Heart right ventricle (tissue), 16 donors: ENCODE measurements at regions not wholly inside any gene's neighbourhood (a gene's known extent, or its start where the extent isn't known, plus 50 kb on each side); places are given as distances from the start of the nearest gene placed in this dataset.

Experiments
- ATAC-seq, 8 donors: fragments of 200-7000 bp; cut with Tn5 transposase; one replicate each; pipeline ENCODE4 v1.9.1; 2020; ENCODE audit warnings: mild to moderate bottlenecking in 8 of 8, moderate library complexity in 8 of 8, moderate number of reproducible peaks in 1 of 8
- DNase-seq, 2 donors: peaks; one replicate each; pipeline ENCODE4 v3.0.0-alpha.2; 2020
- H3K27ac ChIP-seq, 10 donors: fragments of 200-600 bp; sonication (generic) in 2 of 10; one replicate each; pipeline versions ENCODE4 v1.5.0 to v1.8.0; 2020 to 2022; ENCODE audit warnings: mild to moderate bottlenecking in 3 of 10
- H3K27me3 ChIP-seq, 7 donors: fragments of 200-600 bp; one replicate each; pipeline ENCODE4 v1.8.0; 2021 to 2022; ENCODE audit warnings: mild to moderate bottlenecking in 2 of 7
- H3K36me3 ChIP-seq, 9 donors: fragments of 200-600 bp; sonication (generic) in 1 of 9; one replicate each; pipeline versions ENCODE4 v1.5.0 to v1.8.0; 2020 to 2022; ENCODE audit warnings: mild to moderate bottlenecking in 2 of 9
- H3K4me1 ChIP-seq, 9 donors: fragments of 200-600 bp; sonication (generic) in 1 of 9; one replicate each; pipeline versions ENCODE4 v1.5.0 to v1.8.0; 2020 to 2022; ENCODE audit warnings: mild to moderate bottlenecking in 4 of 9
- H3K4me3 ChIP-seq, 10 donors: fragments of 200-600 bp; sonication (generic) in 2 of 10; one replicate each; pipeline versions ENCODE4 v1.5.0 to v1.8.0; 2020 to 2022; ENCODE audit warnings: mild to moderate bottlenecking in 7 of 10, moderate library complexity in 2 of 10
- H3K9me3 ChIP-seq, 11 donors: fragments of 200-600 bp in 10 of 11; sonication (generic) in 2 of 11; one replicate each; pipeline versions ENCODE4 v1.5.0 to v1.8.0; 2013 to 2022; ENCODE audit warnings: mild to moderate bottlenecking in 2 of 11, control low read depth in 1 of 11, moderate library complexity in 1 of 11
- CTCF ChIP-seq, 9 donors: fragments of 200-600 bp; sonication (generic) in 2 of 9; IDR thresholded peaks; one replicate each; pipeline versions ENCODE4 v1.5.0 to v1.8.0; 2021 to 2022; ENCODE audit warnings: antibody characterized with exemption in 9 of 9, mild to moderate bottlenecking in 5 of 9, moderate library complexity in 1 of 9
- WGBS, 2 donors: extraction: QIAGEN DNeasy Blood & Tissue Kit; methylation state at CpG; one replicate each; pipeline ENCODE4 v1.1.7; 2013; ENCODE audit warnings: inconsistent platforms in 1 of 2; 5-methylcytosine and 5-hydroxymethylcytosine counted together
- intact Hi-C, 10 donors: fragments of 100-400 bp; cut with DNase I; formaldehyde crosslinking; loops; one replicate each; pipeline versions ENCODE4 v1.11.1 to v1.14.2; 2022
- donor health status: Arrhythmogenic right ventricular cardiomyopathy.
- donor health status: ischemic (EF 13 %, LVEDD 7.1; RV severe dilation, severe dysfunction).
- donor health status: healthy with polysubstance abuse.
- donor health status: DM: no; HTN: yes; CAD: no.
- donor health status: DM: no; HTN: no; CAD: no.
- donor health status: ischemic (EF 25% LVEDD 6.9; RV normal size, moderate dysfunction).
- donor health status: ischemic (EF 25% LVEDD 5.7; RV mildly dilated, moderate dysfunction).
- donor health status: healthy.
- donor health status: DM: yes; HTN: yes; CAD: no.
- donor health status: Ischemic cardiomyopathy.
- donor health status: ischemic (EF 35%, LVEDD 5.7; RV mildly dilated, moderate dysfunction).
- donor health status: nonischemic (EF 11% LVEDD 7.7; RV severe dilation, severe dysfunction).
- donor health status: DM: yes; HTN: yes; CAD: no.
- donor health status: PGD.
- donor health status: ischemic (EF 29% LVEDD 5.4; RV normal size, mild dysfunction).
- donor health status: nonischemic (EF 23%, LVEDD 6.1; RV moderate dilation, normal function).

GRCh38 chr18:3392467-3392855 is 57.5 kb upstream of the TGIF1 start:
- H3K4me3 ChIP-seq: no peak overlapping the region
- peaks cover 0 to 6% (median 0%) of the 10 kb centered on the region in 7 donors for H3K27me3 ChIP-seq
- ATAC-seq (no peak), DNase-seq (no peak)
- peaks cover 0 to 25% (median 12%) of the 10 kb centered on the region in 11 donors for H3K9me3 ChIP-seq
- no peak for TF ChIP-seq CTCF (IDR thresholded peaks at IDR 0.05)
- no peaks in the 10 kb centered on the region for H3K4me1 ChIP-seq
- intact Hi-C loops: no loop called here
- 80 to 83% methylated on average over 2 of the region's 2 CpGs for WGBS, 2 donors
- H3K27ac ChIP-seq: no peak overlapping the region
- no peaks in the 10 kb centered on the region for H3K36me3 ChIP-seq

- no peak for TF ChIP-seq CTCF (IDR thresholded peaks at IDR 0.05)
- H3K4me1 ChIP-seq: no peaks in the 10 kb centered on the region
- intact Hi-C loops: no loop called here
- 95 to 96% methylated on average over 5 of the region's 5 CpGs for WGBS, 2 donors
- H3K27ac ChIP-seq: no peak overlapping the region
- no peak overlapping the region for H3K4me3 ChIP-seq
- H3K9me3 ChIP-seq: peaks cover 0 to 21% (median 11%) of the 10 kb centered on the region in 11 donors
- no peak for DNase-seq
- no peaks in the 10 kb centered on the region for H3K36me3 ChIP-seq
- ATAC-seq: no peak
- peaks cover 0 to 6% (median 0%) of the 10 kb centered on the region in 7 donors for H3K27me3 ChIP-seq
Observed at GRCh38 chr18:3394648-3395047, 55.3 kb upstream of the TGIF1 start.

- 82 to 85% methylated on average over 2 of the region's 2 CpGs for WGBS, 2 donors
- DNase-seq (no peak), ATAC-seq (no peak)
- Histone ChIP-seq H3K9me3 (peaks cover 0 to 13% (median 3%) of the 10 kb centered on the region in 11 donors), H3K4me1 (no peaks in the 10 kb centered on the region), H3K27me3 (peaks cover 0 to 6% (median 0%) of the 10 kb centered on the region in 7 donors), H3K36me3 (no peaks in the 10 kb centered on the region), H3K4me3 (no peak overlapping the region), H3K27ac (no peak overlapping the region)
- intact Hi-C loops: no loop called here
- TF ChIP-seq CTCF (IDR thresholded peaks at IDR 0.05): no peak
Observed at GRCh38 chr18:3395466-3395865, 54.5 kb upstream of the TGIF1 start.

- Histone ChIP-seq H3K4me3 (no peak overlapping the region), H3K36me3 (no peaks in the 10 kb centered on the region), H3K4me1 (no peaks in the 10 kb centered on the region), H3K27me3 (peaks cover 0 to 6% (median 0%) of the 10 kb centered on the region in 7 donors), H3K9me3 (peaks cover 0 to 12% (median 0%) of the 10 kb centered on the region in 11 donors), H3K27ac (no peak overlapping the region)
- no peak for TF ChIP-seq CTCF (IDR thresholded peaks at IDR 0.05)
- intact Hi-C loops: no loop called here
- WGBS, 2 donors: 80 to 81% methylated on average over 7 of the region's 7 CpGs
- DNase-seq: no peak
- no peak for ATAC-seq
Observed at GRCh38 chr18:3397031-3397750, 52.8 kb upstream of the TGIF1 start.
